SK-N-DZ (cell line): ENCODE measurements at regions not wholly inside any gene's neighbourhood (a gene's known extent, or its start where the extent isn't known, plus 50 kb on each side); places are given as distances from the start of the nearest gene placed in this dataset.
A peak's percentile ranks its signal among the peaks of the same experiment; 100 is the strongest.

Experiments
- DNase-seq: peaks from one replicate; pipeline ENCODE4 v3.0.0-alpha.2; 2015; ENCODE audit warnings: low spot score

GRCh38 chr1:60225486-60225885, 151.9 kb upstream of the C1orf87 start:
- no peak for DNase-seq

- no peak for DNase-seq
Observed at GRCh38 chr1:60224523-60224922, 151.0 kb upstream of the C1orf87 start.

GRCh38 chr1:60223158-60223557, 149.6 kb upstream of the C1orf87 start:
- DNase-seq: peak; percentile 1

GRCh38 chr1:60222360-60223115, 149.0 kb upstream of the C1orf87 start:
- DNase-seq: peak; percentile 10

- no peak for DNase-seq
Observed at GRCh38 chr1:60213253-60213652, 139.7 kb upstream of the C1orf87 start.

- no peak for DNase-seq
Observed at GRCh38 chr1:60196026-60196425, 122.5 kb upstream of the C1orf87 start.

- no peak for DNase-seq
Observed at GRCh38 chr1:60185684-60186083, 112.1 kb upstream of the C1orf87 start.

- DNase-seq: no peak
Observed at GRCh38 chr1:60184521-60184920, 111.0 kb upstream of the C1orf87 start.

GRCh38 chr1:60173729-60174505, 100.3 kb upstream of the C1orf87 start:
- no peak for DNase-seq

- DNase-seq: no peak
Observed at GRCh38 chr1:60173006-60173405, 99.4 kb upstream of the C1orf87 start.

GRCh38 chr1:60171801-60172200, 98.2 kb upstream of the C1orf87 start:
- DNase-seq: no peak

GRCh38 chr1:60170709-60171108, 97.1 kb upstream of the C1orf87 start:
- DNase-seq: no peak

GRCh38 chr1:60169206-60169605, 95.6 kb upstream of the C1orf87 start:
- DNase-seq: no peak

GRCh38 chr1:60162936-60163335, 89.4 kb upstream of the C1orf87 start:
- DNase-seq: no peak

GRCh38 chr1:60160141-60160540, 86.6 kb upstream of the C1orf87 start:
- no peak for DNase-seq

- DNase-seq: no peak
Observed at GRCh38 chr1:60156371-60156770, 82.8 kb upstream of the C1orf87 start.

GRCh38 chr1:60153961-60154360, 80.4 kb upstream of the C1orf87 start:
- no peak for DNase-seq

- DNase-seq: no peak
Observed at GRCh38 chr1:60152891-60153290, 79.3 kb upstream of the C1orf87 start.

GRCh38 chr1:60151311-60151710, 77.7 kb upstream of the C1orf87 start:
- no peak for DNase-seq

GRCh38 chr1:60149251-60149650, 75.7 kb upstream of the C1orf87 start:
- no peak for DNase-seq

- DNase-seq: no peak
Observed at GRCh38 chr1:60146884-60147283, 73.3 kb upstream of the C1orf87 start.

GRCh38 chr1:60145771-60146170, 72.2 kb upstream of the C1orf87 start:
- DNase-seq: no peak

- DNase-seq: no peak
Observed at GRCh38 chr1:60141743-60142142, 68.2 kb upstream of the C1orf87 start.
